ENCODE measurements at regions not wholly inside any gene's neighbourhood (a gene's known extent, or its start where the extent isn't known, plus 50 kb on each side); places are given as distances from the start of the nearest gene placed in this dataset.

DNA sequence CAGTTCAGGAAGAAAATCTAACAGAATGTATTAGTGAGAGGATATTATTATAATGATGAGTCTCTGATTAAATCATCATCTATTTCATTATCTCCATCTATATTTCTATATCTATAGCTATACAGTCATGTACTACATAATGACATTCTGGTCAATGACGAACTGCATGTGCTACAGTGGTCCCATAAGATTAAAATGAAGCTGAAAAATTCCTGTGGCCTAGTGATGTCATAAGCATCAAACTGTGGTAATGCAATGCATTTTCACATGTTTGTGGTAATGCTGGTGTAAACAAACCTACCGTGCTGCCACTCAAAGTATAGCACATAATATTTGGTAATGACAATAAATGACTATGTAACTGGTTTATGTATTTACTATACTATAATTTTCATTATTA is 1127.9 kb upstream of the CHAC2 start:
- Histone ChIP-seq H3K27ac (no peak overlapping the region), H3K36me3 (no peaks in the 10 kb centered on the region), H3K9me3 (no peaks in the 10 kb centered on the region), H3K4me3 (no peak overlapping the region), H3K27me3 (no peaks in the 10 kb centered on the region), H3K4me1 (no peaks in the 10 kb centered on the region)
- intact Hi-C loops (cut with DNase I; ENCODE audit: low total_unique reads), result no loop called here
- WGBS, 2 donors (ENCODE audit: low coverage in 1 of 2), result 65 to 75% methylated on average over 2 of the region's 2 CpGs
- DNase-seq, result no peak
- TF ChIP-seq, protein P1, sequence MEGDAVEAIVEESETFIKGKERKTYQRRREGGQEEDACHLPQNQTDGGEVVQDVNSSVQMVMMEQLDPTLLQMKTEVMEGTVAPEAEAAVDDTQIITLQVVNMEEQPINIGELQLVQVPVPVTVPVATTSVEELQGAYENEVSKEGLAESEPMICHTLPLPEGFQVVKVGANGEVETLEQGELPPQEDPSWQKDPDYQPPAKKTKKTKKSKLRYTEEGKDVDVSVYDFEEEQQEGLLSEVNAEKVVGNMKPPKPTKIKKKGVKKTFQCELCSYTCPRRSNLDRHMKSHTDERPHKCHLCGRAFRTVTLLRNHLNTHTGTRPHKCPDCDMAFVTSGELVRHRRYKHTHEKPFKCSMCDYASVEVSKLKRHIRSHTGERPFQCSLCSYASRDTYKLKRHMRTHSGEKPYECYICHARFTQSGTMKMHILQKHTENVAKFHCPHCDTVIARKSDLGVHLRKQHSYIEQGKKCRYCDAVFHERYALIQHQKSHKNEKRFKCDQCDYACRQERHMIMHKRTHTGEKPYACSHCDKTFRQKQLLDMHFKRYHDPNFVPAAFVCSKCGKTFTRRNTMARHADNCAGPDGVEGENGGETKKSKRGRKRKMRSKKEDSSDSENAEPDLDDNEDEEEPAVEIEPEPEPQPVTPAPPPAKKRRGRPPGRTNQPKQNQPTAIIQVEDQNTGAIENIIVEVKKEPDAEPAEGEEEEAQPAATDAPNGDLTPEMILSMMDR (IDR thresholded peaks at IDR 0.05), result no peak
- TF ChIP-seq POLR2AphosphoS5 (IDR thresholded peaks at IDR 0.05) (no peak), POLR2A (IDR thresholded peaks at IDR 0.05) (no peak), EP300 (IDR thresholded peaks at IDR 0.05; ENCODE audit: low read depth) (no peak)
- in situ Hi-C loops (cut with MboI; ENCODE audit: low pct_ligation_motif_present in 1 of 4, low pct_unique_long_range_greater_than_20kb in 1 of 4, low sequenced_read_pairs in 3 of 4), result no loop called here

DNA sequence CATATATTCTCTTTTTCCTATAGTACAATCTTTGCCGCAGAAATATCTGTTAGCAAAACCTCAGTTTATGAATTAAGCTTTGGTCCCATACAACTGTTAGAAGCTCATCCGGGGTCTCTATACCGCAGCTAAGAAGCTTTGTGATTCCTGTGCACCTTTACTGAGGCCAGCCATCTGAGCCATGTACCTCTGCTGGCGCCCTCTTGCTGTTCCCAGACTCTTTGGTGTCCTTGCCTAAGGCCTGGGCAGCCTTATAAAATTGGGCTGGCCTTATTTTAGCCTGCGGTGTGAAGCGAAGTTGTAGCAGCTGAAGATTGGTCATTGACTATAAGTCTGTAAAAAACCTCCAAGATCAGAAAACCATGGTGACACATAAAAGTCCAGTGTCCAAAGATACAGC is 1135.1 kb upstream of the CHAC2 start:
- H3K4me3 ChIP-seq, result no peak overlapping the region
- H3K36me3 ChIP-seq, result no peaks in the 10 kb centered on the region
- no peaks in the 10 kb centered on the region for H3K4me1 ChIP-seq
- 77 to 93% methylated on average over 3 to 6 of the region's 6 CpGs for WGBS, 2 donors (ENCODE audit: low coverage in 1 of 2)
- intact Hi-C loops (cut with DNase I; ENCODE audit: low total_unique reads) (no loop called here), in situ Hi-C loops (cut with MboI; ENCODE audit: low pct_ligation_motif_present in 1 of 4, low pct_unique_long_range_greater_than_20kb in 1 of 4, low sequenced_read_pairs in 3 of 4) (no loop called here)
- DNase-seq, result no peak
- H3K9me3 ChIP-seq, result no peaks in the 10 kb centered on the region
- no peak overlapping the region for H3K27ac ChIP-seq
- H3K27me3 ChIP-seq, result no peaks in the 10 kb centered on the region
- TF ChIP-seq EP300 (IDR thresholded peaks at IDR 0.05; ENCODE audit: low read depth) (no peak), POLR2AphosphoS5 (IDR thresholded peaks at IDR 0.05) (no peak), POLR2A (IDR thresholded peaks at IDR 0.05) (no peak)
- TF ChIP-seq, protein P1 (IDR thresholded peaks at IDR 0.05), result no peak

DNA sequence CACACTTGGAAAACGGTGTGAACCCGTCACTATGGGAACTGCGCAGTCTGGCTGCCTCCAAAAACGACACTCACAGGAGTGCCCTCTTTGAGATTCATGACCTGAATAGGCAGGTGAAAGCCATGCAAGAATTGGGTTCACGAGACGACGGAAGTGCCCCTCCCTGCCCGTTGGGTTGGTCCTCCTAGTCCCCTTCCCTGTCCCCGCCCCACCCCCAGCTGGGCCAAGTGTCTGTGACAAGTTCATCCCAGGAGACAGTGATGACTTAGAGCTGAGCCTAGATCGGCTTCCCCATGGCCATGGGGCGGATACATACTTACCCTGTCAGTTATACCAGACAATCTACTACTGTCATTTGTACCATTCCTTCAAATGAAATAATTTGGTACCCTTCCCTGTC is 1137.7 kb upstream of the CHAC2 start:
- H3K27ac ChIP-seq, result no peak overlapping the region
- H3K4me3 ChIP-seq, result no peak overlapping the region
- 91 to 100% methylated on average over 1 to 11 of the region's 11 CpGs for WGBS, 2 donors (ENCODE audit: low coverage in 1 of 2)
- no peaks in the 10 kb centered on the region for H3K4me1 ChIP-seq
- no peaks in the 10 kb centered on the region for H3K9me3 ChIP-seq
- H3K27me3 ChIP-seq, result no peaks in the 10 kb centered on the region
- TF ChIP-seq EP300 (IDR thresholded peaks at IDR 0.05; ENCODE audit: low read depth) (no peak), POLR2A (IDR thresholded peaks at IDR 0.05) (no peak), POLR2AphosphoS5 (IDR thresholded peaks at IDR 0.05) (no peak)
- TF ChIP-seq, protein P1 (IDR thresholded peaks at IDR 0.05), result no peak
- in situ Hi-C loops (cut with MboI; ENCODE audit: low pct_ligation_motif_present in 1 of 4, low pct_unique_long_range_greater_than_20kb in 1 of 4, low sequenced_read_pairs in 3 of 4), result no loop called here
- intact Hi-C loops (cut with DNase I; ENCODE audit: low total_unique reads), result no loop called here
- no peak for DNase-seq
- no peaks in the 10 kb centered on the region for H3K36me3 ChIP-seq

DNA sequence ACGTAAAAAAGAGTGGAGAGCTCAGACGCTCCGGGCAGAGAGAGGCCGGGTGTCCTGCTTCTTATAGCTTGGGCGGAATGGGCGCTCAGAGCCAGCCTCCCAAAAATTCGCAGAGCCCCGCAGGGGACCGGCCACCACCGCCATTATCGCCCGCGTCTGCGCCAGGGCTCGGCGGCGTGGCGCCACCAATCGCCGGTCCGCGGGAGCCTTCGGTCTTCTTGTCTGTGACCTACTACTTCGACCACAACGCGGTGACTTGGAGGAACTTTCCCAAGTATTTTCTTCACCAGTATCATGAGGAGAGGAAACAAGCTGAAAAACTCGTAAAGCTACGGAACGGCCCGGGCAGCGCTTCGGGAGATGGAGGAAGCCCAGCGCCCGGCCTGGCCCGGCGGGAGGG is 1138.1 kb upstream of the CHAC2 start:
- no peaks in the 10 kb centered on the region for H3K36me3 ChIP-seq
- no peaks in the 10 kb centered on the region for H3K27me3 ChIP-seq
- H3K27ac ChIP-seq, result no peak overlapping the region
- H3K4me3 ChIP-seq, result no peak overlapping the region
- no peak for DNase-seq
- intact Hi-C loops (cut with DNase I; ENCODE audit: low total_unique reads), result no loop called here
- TF ChIP-seq POLR2A (IDR thresholded peaks at IDR 0.05) (no peak), EP300 (IDR thresholded peaks at IDR 0.05; ENCODE audit: low read depth) (no peak), POLR2AphosphoS5 (IDR thresholded peaks at IDR 0.05) (no peak)
- TF ChIP-seq, protein P1 (IDR thresholded peaks at IDR 0.05), result no peak
- in situ Hi-C loops (cut with MboI; ENCODE audit: low pct_ligation_motif_present in 1 of 4, low pct_unique_long_range_greater_than_20kb in 1 of 4, low sequenced_read_pairs in 3 of 4), result no loop called here
- no peaks in the 10 kb centered on the region for H3K4me1 ChIP-seq
- 88 to 95% methylated on average over 3 to 36 of the region's 36 CpGs for WGBS, 2 donors (ENCODE audit: low coverage in 1 of 2)
- no peaks in the 10 kb centered on the region for H3K9me3 ChIP-seq

Measured in transverse colon (tissue), 4 donors.